NCI-H2196 treated with DMSO at 0.1 percent for 48 hours (cell line): ENCODE measurements at regions not wholly inside any gene's neighbourhood (a gene's known extent, or its start where the extent isn't known, plus 50 kb on each side); places are given as distances from the start of the nearest gene placed in this dataset.
"Not testable (repeated sequence)": the region's sequence is repeated elsewhere in the genome, so short reads cannot be mapped to it uniquely, and the experiment has no call there.

Experiments used
- DNase-seq: peaks from one replicate; lab custom pipeline; 2025; ENCODE audit not compliant: unreplicated experiment; lab: John Stamatoyannopoulos, UW

- no peak for DNase-seq
These were observed 1186.2 kb upstream of the FAM98A start for GRCh38 chr2:34785206-34785785.

GRCh38 chr2:34784701-34785100 is 1185.6 kb upstream of the FAM98A start:
- DNase-seq, result no peak

DNA sequence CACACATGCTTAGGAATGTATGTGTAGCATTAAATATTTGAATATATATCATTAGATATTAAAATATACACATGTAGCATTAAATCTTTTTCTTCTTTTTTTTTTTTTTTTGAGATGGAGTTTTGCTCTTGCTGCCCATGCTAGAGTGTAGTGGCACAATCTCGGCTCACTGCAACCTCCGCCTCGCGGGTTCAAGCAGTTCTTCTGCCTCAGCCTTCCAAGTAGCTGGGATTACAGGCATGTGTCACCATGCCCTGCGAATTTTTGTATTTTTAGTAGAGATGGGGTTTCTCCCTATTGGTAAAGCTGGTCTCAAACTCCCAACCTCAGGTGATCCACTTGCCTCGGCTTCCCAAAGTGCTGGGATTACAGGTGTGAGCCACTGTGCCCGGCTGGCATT is 1151.6 kb upstream of the FAM98A start:
- DNase-seq, result not testable (repeated sequence)

- DNase-seq, result no peak
These were observed 1148.5 kb upstream of the FAM98A start for GRCh38 chr2:34747643-34748042.

GRCh38 chr2:34738691-34739090 is 1139.6 kb upstream of the FAM98A start:
- no peak for DNase-seq

GRCh38 chr2:34737146-34737545 is 1138.0 kb upstream of the FAM98A start:
- DNase-seq, result no peak

- DNase-seq, result no peak
These were observed 1137.4 kb upstream of the FAM98A start for GRCh38 chr2:34736482-34736881.

- DNase-seq, result no peak
These were observed 1135.6 kb upstream of the FAM98A start for GRCh38 chr2:34734662-34735061.

DNA sequence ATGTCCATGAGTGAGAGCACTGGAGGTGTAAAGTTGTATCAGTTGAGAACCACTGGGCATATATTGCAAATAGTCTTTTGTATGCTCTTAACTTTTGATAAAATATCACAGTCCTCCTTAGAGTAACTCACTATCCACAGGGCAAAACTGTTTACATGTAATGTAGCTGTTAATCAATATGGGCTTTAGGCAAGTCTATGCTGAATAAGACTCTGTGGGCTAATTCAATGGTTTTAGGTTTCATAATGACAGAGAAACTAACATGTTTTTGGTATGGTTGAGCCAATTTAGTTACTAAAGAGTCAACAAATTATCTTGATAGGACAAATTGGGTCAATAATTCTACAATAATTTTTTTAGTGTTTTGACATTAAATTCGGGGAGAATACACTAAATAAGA is 1134.9 kb upstream of the FAM98A start:
- no peak for DNase-seq

DNA sequence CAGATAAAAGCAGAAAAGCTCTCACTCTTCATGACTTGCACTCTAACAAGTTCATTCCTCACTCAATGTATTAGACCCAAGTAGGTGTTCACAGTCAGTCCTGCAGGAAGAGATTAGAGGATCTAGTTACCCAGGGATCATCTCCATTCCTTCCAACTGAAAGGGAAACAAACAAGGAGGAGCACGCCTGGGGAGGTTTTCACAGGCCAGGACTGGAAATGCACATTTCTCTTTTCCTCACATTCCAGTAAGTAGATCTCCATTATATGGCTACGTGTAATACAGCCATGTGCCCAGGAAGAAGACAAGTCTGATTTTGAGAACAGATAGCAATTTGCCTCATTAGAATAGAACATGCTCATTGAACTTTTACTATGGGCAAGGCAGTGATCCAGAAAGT is 1132.2 kb upstream of the FAM98A start:
- DNase-seq, result no peak

- DNase-seq, result no peak
These were observed 1130.7 kb upstream of the FAM98A start for GRCh38 chr2:34729845-34730244.

DNA sequence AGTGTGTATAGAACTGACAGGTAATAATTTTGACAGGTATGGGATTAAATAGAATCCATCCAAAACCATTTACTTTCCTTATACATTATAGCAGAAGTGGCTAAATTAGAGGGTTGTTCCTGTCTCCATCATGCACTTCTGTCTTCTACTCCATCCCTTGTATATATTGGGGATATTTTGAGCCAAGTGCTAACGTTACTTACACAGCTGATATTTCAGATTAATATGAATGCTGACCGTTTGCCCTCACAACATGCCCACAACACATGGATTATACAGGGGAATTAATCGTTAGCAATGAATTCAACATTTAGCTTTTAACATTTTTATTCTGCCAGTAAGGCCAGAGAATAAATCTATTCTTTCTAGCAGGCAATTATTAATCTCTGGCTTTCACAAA is 1125.0 kb upstream of the FAM98A start:
- no peak for DNase-seq

GRCh38 chr2:34723683-34724082 is 1124.6 kb upstream of the FAM98A start:
- no peak for DNase-seq

DNA sequence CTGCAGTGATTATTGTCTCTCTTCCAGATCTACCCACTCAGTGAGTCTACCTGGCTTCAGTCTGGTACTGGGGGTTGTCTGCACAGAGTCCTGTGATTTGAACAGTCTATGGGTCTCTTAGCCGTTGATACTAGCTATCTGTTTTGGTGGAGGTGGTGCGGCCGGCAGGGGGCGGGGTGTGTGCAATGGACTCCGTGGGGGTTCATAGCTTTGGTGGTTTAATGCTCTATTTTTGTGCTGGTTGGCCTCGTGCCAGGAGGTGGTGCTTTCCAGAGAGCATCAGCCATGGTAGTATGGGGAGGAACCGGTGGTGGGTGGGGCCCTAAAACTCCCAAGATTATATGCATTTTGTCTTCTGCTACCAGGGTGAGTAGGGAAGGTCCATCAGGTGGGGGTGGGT is 1120.1 kb upstream of the FAM98A start:
- DNase-seq, result no peak

DNA sequence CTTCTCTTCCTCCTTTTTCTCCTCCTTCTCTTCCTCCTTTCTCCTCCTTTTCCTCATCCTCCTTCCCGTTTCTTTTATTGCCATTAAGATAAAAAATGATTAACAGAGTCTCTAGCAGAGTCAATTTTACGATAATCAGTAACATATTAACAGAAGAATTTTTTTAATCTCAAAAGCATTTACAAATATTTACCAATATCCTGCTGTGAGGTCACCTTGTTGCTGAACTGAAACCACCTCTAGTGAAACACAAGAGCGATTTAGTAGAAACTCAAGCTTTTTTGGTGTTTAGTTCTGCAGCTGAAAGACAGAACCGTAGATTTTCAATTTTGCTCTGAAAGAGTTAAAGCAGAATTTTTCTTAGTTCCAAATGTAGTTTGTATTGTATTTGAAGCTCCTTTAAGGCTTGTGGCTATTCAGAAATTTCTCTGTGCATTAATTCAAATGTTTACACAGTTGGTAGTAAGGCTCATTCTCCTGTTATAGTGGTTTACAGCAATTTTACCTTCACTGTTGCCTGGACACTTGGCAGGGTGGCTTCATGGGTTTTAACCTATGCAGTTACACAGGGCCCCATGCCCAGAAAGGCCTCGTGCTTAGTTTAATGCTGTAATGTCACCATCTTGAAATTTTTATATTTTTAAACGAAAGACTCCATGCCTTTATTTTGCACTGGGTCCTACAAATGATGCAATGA is 1106.6 kb upstream of the FAM98A start:
- no peak for DNase-seq

GRCh38 chr2:34703292-34703691 is 1104.2 kb upstream of the FAM98A start:
- no peak for DNase-seq

DNA sequence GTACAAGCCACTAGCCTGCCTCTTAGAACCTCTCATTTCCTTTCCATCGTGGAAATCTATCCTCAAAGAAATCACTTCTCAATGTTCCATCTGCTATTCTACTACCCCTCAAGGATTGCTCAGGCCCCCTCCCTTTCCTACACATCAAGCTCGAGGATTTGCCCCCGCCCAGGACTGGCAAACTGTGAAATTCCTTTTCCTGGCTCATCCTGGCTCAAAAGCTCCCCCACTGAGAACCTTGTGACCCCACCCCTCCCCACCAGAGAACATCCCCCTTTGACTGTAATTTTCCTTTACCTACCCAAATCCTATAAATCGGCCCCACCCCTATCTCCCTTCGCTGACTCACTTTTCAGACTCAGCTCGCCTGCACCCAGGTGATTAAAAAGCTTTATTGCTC is 1103.3 kb upstream of the FAM98A start:
- not testable (repeated sequence) for DNase-seq

- DNase-seq, result not testable (repeated sequence)
These were observed 1078.5 kb upstream of the FAM98A start for GRCh38 chr2:34677591-34677990.

DNA sequence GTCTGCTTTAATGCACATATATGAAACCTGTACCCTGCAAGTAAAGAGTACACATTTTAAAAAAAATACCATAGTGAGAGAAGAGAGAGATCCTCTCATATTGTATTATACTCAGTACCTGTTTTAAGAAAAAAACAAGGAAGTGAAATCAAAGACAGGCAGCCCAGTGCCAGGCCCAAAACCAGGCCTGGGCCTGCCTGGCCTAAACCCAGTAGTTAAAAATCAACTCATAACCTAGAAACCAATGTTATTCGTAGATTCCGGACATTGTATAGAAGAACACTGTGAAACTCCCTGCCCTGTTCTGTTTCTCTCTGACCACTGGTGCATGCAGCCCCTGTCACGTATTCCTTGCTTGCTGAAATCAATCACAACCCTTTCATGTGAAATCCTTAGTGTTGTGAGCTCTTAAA is 1078.0 kb upstream of the FAM98A start:
- not testable (repeated sequence) for DNase-seq

DNA sequence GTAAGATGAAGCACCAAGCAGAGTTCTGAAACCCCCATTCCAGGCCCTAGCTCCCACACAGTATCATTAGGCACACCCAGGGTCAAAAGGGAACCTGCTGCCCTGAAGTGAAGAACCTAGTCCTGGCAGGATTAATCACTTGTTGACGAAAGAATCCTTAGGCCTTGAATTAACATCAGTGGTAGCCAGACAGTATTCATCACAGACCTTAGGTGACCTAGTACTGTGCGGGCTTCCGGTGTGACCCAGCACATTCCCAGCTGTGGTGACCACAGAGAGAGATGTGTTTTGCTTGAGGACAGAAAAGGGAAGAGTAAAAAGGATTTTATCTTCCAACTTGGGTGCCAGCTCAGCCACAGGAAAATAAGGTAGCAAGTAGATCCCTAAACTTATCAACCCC is 1071.4 kb upstream of the FAM98A start:
- no peak for DNase-seq

GRCh38 chr2:34666821-34667220 is 1067.7 kb upstream of the FAM98A start:
- no peak for DNase-seq

GRCh38 chr2:34664266-34664665 is 1065.2 kb upstream of the FAM98A start:
- DNase-seq, result no peak

GRCh38 chr2:34663314-34663713 is 1064.2 kb upstream of the FAM98A start:
- DNase-seq, result no peak
